ENCODE measurements at regions not wholly inside any gene's neighbourhood (a gene's known extent, or its start where the extent isn't known, plus 50 kb on each side); places are given as distances from the start of the nearest gene placed in this dataset.
"Not testable (repeated sequence)": the region's sequence is repeated elsewhere in the genome, so short reads cannot be mapped to it uniquely, and the experiment has no call there.

GRCh38 chr16:18162293-18162692, 174.2 kb downstream of the NPIPA8 start:
- H3K27ac ChIP-seq; CTCF ChIA-PET; DNase-seq (ENCODE audit: low spot score); POLR2A ChIA-PET (ENCODE audit: low non-redundant PET): not testable (repeated sequence)

GRCh38 chr16:18161224-18161623, 175.3 kb downstream of the NPIPA8 start:
- CTCF ChIA-PET; DNase-seq (ENCODE audit: low spot score): not testable (repeated sequence)

GRCh38 chr16:18159185-18159584, 177.4 kb downstream of the NPIPA8 start:
- DNase-seq (ENCODE audit: low spot score); POLR2A ChIA-PET (ENCODE audit: low non-redundant PET); H3K27ac ChIP-seq; CTCF ChIA-PET: not testable (repeated sequence)

More at GRCh38 chr16:18161224-18161623, 175.3 kb downstream of the NPIPA8 start:
- POLR2A ChIA-PET (ENCODE audit: low non-redundant PET); H3K27ac ChIP-seq: not testable (repeated sequence)

GRCh38 chr16:18157854-18158253, 178.7 kb downstream of the NPIPA8 start:
- CTCF ChIA-PET; POLR2A ChIA-PET (ENCODE audit: low non-redundant PET); DNase-seq (ENCODE audit: low spot score); H3K27ac ChIP-seq: not testable (repeated sequence)

- CTCF ChIA-PET; POLR2A ChIA-PET (ENCODE audit: low non-redundant PET); DNase-seq (ENCODE audit: low spot score); H3K27ac ChIP-seq: not testable (repeated sequence)
Observed at GRCh38 chr16:18152832-18153231, 183.7 kb downstream of the NPIPA8 start.

GRCh38 chr16:18148132-18148531, 188.4 kb downstream of the NPIPA8 start:
- POLR2A ChIA-PET (ENCODE audit: low non-redundant PET); H3K27ac ChIP-seq; DNase-seq (ENCODE audit: low spot score); CTCF ChIA-PET: not testable (repeated sequence)

GRCh38 chr16:18146601-18147142, 189.9 kb downstream of the NPIPA8 start:
- CTCF ChIA-PET; H3K27ac ChIP-seq; DNase-seq (ENCODE audit: low spot score); POLR2A ChIA-PET (ENCODE audit: low non-redundant PET): not testable (repeated sequence)

- CTCF ChIA-PET; H3K27ac ChIP-seq; POLR2A ChIA-PET (ENCODE audit: low non-redundant PET); DNase-seq (ENCODE audit: low spot score): not testable (repeated sequence)
Observed at GRCh38 chr16:18142066-18142465, 194.5 kb downstream of the NPIPA8 start.

- H3K27ac ChIP-seq; POLR2A ChIA-PET (ENCODE audit: low non-redundant PET); DNase-seq (ENCODE audit: low spot score); CTCF ChIA-PET: not testable (repeated sequence)
Observed at GRCh38 chr16:18136288-18136687, 200.2 kb downstream of the NPIPA8 start.

- H3K27ac ChIP-seq; CTCF ChIA-PET; POLR2A ChIA-PET (ENCODE audit: low non-redundant PET): not testable (repeated sequence)
Observed at GRCh38 chr16:18135024-18135423, 201.5 kb downstream of the NPIPA8 start.

GRCh38 chr16:18131587-18131986, 204.9 kb downstream of the NPIPA8 start:
- DNase-seq (ENCODE audit: low spot score); POLR2A ChIA-PET (ENCODE audit: low non-redundant PET); H3K27ac ChIP-seq: not testable (repeated sequence)
- peak; percentile 46 for TF ChIP-seq CTCF (conservative IDR thresholded peaks at IDR 0.05; ENCODE audit: low read depth)
- CTCF ChIA-PET = interaction anchor here (0.7 kb wide), 2 partner anchors 60 to 529 kb away, joined by 3 read pairs; no protein-coding TSS in a partner anchor

More at GRCh38 chr16:18135024-18135423, 201.5 kb downstream of the NPIPA8 start:
- not testable (repeated sequence) for DNase-seq (ENCODE audit: low spot score)

- POLR2A ChIA-PET (ENCODE audit: low non-redundant PET); CTCF ChIA-PET; H3K27ac ChIP-seq; DNase-seq (ENCODE audit: low spot score): not testable (repeated sequence)
Observed at GRCh38 chr16:18130478-18131120, 205.9 kb downstream of the NPIPA8 start.

GRCh38 chr16:18127033-18127432, 209.5 kb downstream of the NPIPA8 start:
- CTCF ChIA-PET; DNase-seq (ENCODE audit: low spot score); H3K27ac ChIP-seq; POLR2A ChIA-PET (ENCODE audit: low non-redundant PET): not testable (repeated sequence)

GRCh38 chr16:18119092-18119491, 217.4 kb downstream of the NPIPA8 start:
- CTCF ChIA-PET; H3K27ac ChIP-seq; DNase-seq (ENCODE audit: low spot score); POLR2A ChIA-PET (ENCODE audit: low non-redundant PET): not testable (repeated sequence)

- DNase-seq (ENCODE audit: low spot score); POLR2A ChIA-PET (ENCODE audit: low non-redundant PET); H3K27ac ChIP-seq; CTCF ChIA-PET: not testable (repeated sequence)
Observed at GRCh38 chr16:18118684-18119083, 217.9 kb downstream of the NPIPA8 start.

- H3K27ac ChIP-seq; POLR2A ChIA-PET (ENCODE audit: low non-redundant PET); DNase-seq (ENCODE audit: low spot score); CTCF ChIA-PET: not testable (repeated sequence)
Observed at GRCh38 chr16:18118071-18118470, 218.5 kb downstream of the NPIPA8 start.

- CTCF ChIA-PET; POLR2A ChIA-PET (ENCODE audit: low non-redundant PET); DNase-seq (ENCODE audit: low spot score); H3K27ac ChIP-seq: not testable (repeated sequence)
Observed at GRCh38 chr16:18104412-18104811, 232.1 kb downstream of the NPIPA8 start.

All from RWPE1 (cell line).